HG02798 (cell line): ENCODE measurements at regions not wholly inside any gene's neighbourhood (a gene's known extent, or its start where the extent isn't known, plus 50 kb on each side); places are given as distances from the start of the nearest gene placed in this dataset.
"Not testable (repeated sequence)": the region's sequence is repeated elsewhere in the genome, so short reads cannot be mapped to it uniquely, and the experiment has no call there.

Source experiments
- ATAC-seq: cut with Tn5 transposase; IDR thresholded peaks from one replicate; pipeline ENCODE4 v1.9.1; 2021; ENCODE audit warnings: mild to moderate bottlenecking; ENCODE audit not compliant: unreplicated experiment, poor library complexity

DNA sequence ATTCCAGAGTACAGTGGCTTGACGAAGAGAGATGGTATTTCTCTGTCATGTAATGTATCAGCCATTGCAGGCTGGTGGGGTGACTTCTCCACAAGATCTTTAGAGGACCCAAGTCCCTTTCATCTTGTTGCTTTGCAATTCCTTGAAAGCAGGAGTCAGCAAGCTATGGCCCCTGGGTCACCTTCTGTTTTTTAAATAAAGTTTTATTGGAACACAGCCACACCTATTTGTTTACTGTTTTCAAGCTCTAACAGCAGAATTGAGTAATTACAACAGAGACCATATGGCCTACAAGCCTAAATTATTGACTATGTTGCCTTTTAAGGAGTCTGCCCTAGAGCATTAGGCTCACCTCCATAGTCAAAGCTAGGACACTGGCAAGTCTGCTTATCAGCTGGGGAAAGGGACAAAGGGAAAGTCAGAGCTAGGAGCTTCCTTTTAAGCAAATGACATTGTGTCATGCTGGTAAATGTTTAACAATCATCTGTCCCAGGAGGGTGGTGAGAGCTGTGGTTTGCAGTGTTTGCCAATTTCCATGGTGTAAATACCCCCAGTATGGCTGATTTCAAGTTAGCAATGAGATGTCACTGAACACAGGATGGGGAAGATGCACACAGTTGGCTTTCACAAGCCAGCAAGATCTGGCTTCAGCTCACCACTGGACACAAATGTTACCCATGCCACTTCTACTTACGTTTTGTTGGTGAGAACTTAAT, 87.7 kb upstream of the PWP1 start:
- ATAC-seq: no peak

DNA sequence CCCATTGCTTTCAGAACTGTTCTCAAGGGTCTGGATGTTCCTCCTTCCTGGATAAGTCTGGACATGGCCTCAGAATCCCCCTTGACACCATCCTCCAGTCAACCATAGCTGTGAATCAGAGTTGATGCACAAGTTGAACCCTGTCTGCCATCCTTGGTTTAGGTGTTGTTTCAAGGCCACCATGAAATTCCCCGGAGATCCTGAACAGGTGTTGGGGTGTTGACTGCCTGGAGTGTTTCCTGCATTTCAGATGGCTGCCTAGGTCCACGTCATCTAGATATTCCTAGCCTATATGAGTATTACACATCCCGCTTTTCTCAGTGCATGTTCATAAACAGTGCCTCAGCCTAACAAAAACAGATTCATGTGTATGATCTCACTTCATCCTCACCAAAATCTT, 86.7 kb upstream of the PWP1 start:
- no peak for ATAC-seq

DNA sequence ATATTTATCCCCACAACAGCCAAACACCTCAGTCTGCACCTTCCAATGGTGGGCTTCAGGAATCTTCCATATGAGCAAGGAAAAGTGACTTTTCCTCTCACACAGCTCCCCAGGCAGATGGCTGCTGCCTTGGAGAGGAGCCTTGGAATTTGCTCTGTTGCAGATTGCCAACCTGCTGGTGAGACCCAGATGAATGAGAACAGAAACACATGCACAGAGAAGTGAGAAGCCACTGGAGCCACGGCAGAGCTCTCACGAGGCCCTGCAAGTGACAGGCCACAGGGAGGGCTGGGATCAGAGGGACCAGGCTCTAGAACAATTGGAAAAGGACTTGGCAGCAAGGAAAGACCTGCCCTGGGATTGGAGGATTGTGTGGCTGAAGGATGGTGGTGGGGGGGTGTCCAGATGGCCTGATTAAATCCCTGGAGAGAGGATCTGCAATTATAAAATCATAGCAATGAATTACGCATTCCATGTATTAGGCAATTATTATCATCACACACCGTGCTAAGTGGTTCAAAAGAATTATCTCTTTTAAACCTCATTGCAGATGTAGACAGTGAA, 84.9 kb upstream of the PWP1 start:
- ATAC-seq: no peak

DNA sequence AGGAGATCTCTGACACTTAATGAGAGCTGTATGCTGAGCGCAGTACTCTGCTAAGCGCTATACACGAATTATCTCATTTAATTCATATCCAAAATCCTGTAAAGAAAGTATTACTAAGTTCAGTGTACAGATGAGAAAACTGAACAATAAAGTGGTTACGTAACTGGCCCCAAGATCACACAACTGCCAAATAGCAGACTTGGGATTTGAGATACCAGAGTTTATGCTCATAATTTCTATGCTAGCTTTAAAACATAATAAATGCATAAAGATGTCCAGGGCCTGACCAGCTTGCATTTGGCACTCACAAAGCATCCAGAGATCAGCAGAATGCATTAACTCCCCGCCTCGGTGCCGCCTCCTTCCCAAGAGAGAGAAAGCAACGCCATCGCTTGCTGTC, 83.2 kb upstream of the PWP1 start:
- no peak for ATAC-seq

DNA sequence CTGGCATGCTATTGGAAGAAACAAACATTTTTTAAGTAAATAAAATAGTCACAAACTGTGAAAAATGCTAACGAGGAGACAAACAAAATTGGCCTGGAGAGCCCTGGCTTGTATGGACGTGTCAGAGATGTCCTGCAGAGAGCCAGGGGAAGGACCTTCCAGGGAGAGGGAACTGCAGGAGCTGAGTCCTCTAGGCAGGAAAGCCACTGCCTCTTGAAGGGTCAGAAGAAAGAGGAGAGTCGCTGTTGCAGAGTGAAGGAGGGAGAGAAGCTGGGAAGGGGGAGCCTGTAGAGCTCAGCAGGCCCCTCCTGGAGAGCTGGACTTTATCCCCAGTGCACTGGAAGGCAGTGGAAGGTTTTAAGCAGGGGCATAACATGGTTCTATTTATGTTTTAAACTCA, 80.3 kb upstream of the PWP1 start:
- ATAC-seq: no peak

DNA sequence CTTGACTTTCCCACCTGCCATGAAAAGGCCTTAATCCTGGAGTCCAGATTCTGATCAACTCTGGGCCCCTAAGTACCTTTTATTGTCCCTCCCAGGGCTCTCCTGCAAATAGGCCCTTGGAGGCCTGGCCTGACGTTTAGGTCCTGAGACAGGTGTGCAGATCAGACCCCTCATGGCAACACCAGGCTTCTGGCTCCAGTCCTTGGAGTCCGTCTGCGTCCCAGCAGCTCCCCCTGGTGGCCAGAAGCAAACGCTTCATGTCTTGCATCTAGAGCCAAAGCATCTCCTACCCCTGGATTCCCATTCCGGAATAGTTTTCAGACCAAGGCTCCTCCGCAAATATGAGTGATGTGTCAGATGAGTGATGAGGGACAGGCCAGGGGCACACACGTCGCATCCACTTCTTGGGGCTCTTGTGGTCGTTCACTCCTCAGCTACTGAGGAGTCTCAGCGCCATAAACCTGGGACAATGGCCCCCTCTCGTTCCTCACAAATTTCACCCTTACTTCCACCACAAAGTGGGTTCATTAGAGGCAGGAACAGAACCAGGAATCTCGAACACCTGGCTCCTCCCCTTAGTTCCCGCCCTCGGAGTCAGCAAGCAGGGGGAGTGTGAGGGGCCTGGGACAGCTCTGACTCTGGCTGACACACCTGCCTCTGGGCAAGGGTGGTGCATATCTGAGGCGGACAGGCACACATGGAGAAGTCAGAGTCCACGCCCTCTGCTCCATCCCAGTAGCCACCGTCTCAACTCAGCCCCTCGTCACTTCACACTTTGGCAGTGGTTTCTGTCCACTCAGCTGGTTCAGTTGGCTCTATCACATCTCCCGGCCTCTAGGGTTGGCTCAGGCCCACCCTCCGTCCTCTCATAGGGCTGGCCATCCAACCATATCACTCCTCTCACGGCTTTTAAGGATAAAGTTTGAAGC, 77.9 kb upstream of the PWP1 start:
- ATAC-seq: peak; percentile 61

DNA sequence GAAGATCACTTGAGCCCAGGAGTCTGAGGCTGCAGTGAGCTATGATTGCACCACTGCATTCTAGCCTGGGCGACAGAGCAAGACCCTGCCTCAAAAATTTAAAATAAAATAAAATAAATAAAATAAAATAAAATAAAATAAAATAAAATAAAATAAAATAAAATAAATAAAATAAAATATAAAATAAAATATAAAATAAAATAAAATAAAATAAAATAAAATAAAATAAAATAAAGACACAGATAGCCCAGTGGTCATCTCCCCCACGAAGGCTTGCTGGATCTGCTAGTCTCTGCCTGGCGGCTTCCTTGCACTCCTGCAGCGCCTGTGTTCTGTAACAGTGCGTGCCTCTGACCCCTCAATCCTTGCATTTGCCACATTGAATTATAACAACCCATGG, 76.8 kb upstream of the PWP1 start:
- not testable (repeated sequence) for ATAC-seq

DNA sequence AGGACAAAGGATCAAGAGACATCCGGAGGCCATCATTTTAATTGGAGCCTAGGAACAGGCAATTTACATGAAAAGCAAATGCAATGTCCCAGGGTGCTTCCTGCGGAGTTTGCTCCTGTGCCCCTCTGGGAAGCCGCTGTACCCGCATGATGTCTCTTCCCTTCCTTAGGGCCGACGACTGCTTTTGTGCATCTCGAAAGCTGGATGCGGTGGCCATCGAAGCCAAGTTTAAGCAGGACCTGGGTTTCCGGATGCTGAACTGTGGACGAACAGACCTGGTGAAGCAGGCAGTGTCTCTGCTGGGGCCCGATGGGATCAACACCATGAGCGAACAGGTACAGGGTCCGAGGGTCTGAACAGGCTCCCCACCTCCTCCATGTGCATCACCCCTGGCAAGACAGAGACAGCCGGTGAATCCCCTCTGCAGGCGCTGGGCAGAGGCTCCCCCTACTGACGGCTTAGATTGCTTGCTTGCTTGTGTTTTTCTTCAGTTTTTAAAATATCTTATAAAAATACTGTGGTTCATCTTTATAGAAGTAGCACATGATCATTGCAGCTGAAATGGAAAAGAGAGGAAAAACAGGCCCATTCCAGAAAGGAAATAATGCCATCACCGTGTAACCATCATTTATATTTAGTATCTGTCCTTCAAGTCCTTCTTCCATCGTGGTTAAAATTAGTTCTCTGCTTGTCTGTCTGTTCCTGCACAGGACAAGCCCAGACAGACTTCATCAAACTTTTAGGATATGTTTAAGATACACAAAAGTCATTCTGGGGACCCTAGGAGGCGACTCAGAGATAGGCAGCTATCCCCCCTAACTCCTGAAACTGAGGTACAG, 75.4 kb upstream of the PWP1 start:
- ATAC-seq: no peak

DNA sequence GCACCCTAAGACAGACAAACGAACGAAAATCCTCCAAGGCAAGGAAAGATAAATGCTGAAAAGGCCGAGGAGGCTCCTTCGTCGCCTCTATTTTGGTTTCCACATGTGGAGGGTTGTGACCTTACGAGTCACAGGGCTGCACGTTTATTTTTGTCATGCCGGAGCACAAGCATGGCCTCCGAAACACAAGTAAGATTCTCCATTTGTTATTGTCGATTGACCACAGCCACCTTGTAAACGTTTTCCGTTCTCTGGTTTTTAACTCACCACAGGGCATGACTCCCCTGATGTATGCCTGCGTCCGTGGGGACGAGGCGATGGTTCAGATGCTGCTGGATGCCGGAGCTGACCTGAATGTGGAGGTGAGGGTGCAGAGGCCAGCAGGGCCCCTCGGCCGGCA, 73.1 kb upstream of the PWP1 start:
- no peak for ATAC-seq

DNA sequence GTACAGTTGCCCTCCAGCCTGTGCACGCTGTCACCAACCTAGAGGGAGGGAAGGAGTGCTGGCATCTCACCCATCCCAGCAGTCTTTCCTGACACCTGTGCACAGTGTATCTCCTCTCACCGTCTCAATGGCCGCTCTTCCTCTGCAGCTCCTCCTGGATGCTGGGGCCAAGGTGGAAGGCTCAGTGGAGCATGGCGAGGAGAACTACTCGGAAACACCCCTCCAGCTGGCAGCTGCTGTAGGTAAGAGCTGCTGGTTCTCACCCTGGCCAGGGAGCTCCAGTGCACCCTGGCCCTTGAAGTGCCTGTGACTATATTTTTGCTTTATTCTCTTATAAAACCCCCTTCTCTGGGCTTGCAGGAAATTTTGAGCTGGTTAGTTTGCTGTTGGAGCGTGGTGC, 68.7 kb upstream of the PWP1 start:
- no peak for ATAC-seq

DNA sequence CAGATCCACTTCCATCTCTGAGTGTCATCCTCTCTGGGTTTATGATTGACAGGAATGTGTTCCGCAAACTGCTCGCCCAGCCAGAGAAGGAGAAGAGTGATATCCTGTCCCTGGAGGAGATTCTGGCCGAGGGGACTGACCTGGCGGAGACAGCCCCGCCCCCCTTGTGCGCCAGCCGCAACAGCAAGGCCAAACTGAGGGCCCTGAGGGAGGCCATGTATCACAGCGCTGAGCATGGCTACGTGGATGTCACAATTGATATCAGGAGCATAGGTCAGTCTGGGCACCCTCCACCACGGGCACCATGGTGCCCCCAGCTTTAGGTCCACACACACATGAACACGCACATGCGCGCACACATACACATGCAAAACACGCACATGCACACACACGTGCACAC, 67.5 kb upstream of the PWP1 start:
- ATAC-seq: no peak

DNA sequence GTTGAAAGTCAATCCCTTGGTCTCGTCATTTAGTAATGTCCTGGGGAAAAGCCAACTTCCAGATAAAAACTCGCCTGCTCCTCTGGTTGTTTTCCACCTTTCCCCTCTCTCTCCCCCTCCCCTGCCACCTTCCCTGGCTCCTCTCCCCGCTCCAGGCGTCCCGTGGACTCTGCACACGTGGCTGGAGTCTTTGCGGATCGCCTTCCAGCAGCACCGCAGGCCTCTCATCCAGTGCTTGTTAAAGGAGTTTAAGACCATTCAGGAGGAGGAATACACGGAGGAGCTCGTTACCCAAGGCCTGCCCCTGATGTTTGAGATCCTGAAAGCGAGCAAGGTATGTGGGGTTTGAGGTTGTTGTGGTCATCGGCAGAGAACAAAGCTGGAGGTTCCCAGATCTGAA, 65.8 kb upstream of the PWP1 start:
- no peak for ATAC-seq

DNA sequence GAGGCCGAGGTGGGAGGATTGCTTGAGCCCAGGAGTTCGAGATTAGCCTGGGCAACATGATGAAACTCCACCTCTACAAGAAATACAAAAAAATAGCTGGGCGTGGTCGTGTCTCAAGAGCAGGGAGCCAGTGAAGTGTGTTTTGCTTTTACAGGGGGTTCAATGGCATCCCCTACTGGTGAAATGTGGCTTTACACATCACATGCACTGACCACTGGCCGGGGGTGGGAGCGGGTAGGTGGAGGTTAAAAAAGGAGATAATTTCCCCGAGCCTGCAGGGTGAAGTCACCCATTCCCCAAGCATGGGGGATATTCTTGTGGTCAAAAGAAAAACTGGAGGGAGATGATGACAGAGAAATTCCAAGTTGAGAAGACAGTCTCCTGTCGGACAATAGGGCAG, 63.6 kb upstream of the PWP1 start:
- no peak for ATAC-seq

DNA sequence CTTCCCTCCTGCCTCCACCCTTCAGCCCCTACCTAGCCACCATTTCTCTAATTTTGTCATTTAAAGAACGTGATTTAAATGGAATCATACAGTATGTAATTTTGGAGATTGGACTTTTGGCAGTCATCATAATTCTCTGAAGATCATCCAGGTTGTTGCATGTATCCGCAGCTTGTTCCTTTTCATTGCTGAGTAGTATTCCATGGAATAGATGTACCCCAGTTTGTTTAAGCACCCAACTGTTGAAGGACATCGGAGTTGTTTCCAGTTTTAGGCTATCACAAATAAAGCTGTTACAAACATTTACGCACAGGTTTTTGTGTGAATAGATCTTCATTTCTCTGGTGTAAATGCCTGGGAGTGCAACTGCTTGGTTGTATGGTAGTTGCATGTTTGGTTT, 61.1 kb upstream of the PWP1 start:
- ATAC-seq: no peak

DNA sequence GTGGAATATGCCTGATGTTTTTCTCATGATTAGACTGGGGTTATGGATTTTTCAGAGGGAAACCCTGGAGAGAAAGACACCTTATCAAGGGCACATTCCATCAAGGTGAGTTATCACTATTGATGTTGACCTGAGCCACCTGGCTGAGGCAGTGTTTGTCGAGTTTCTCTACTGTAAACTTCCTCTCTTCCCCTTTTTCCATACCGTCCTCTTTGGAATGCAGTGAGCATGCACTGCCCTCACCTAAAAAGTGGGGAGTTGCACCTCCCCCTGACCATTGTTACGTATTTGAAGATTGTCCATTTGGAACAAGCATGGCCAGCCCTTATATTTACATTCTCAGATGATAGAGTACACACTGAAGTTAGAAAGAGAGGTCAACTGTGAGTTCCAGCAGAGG, 53.9 kb upstream of the PWP1 start:
- ATAC-seq: no peak

DNA sequence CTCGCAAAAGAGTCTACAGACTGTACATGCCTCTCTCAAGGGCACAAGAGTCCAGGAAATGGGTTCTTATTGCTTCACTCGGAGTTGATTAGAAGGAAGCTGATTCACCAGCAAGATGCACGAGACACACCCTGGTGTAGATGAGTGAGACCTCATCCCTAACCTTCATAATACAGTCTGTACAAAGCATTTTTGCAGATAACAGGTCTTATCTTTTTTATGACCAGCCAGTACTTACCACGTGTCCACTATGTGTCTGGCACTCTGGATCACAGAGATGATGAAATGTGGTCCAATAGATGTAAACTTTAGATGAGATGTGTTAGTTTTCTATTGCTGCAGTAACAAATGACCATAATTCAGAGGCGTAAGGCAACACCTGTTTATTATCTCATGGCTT, 53.4 kb upstream of the PWP1 start:
- no peak for ATAC-seq

DNA sequence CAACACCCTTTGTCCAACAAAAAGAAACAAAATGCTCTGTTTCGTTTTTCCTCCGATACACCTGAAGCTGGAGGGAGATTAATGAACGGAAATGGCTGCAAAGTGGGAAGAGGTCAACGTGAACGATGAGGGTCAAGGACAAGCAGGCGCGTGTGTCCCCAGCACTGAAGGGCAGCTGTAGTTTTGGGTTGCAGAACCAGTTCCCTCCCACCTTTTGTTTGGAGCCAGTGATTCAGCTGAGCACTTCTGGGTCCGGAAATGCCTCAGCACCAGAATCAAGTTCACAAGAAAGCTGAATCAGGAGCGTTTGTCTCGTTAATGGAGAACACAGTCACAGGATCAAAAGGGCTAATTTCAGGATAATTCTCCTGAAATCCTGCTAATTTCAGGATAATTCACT, 51.1 kb upstream of the PWP1 start:
- no peak for ATAC-seq

DNA sequence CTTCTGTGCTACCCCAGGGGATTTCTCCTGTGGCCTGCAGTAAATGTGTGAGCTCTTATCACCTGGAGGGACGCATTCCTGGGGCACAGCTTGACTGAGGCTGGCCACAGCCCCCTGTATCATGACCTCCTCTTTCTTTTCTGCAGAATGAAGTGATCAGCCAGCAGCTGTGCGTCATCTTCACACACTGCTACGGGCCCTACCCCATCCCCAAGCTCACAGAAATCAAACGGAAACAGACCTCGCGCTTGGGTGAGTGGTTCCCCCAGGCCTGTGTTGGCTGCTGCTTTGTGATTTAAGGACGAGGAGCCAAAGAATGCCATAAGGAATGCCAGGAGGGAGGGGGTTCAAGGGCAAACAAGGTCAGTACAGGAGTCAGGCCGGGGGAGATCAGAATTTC, 50.5 kb upstream of the PWP1 start:
- ATAC-seq: no peak
